SIG-M5 (cell line): ENCODE measurements at regions not wholly inside any gene's neighbourhood (a gene's known extent, or its start where the extent isn't known, plus 50 kb on each side); places are given as distances from the start of the nearest gene placed in this dataset.
"Not testable (repeated sequence)": the region's sequence is repeated elsewhere in the genome, so short reads cannot be mapped to it uniquely, and the experiment has no call there.

ENCODE experiments used
- DNase-seq: peaks from one replicate; lab custom pipeline; 2025; lab: John Stamatoyannopoulos, UW

DNA sequence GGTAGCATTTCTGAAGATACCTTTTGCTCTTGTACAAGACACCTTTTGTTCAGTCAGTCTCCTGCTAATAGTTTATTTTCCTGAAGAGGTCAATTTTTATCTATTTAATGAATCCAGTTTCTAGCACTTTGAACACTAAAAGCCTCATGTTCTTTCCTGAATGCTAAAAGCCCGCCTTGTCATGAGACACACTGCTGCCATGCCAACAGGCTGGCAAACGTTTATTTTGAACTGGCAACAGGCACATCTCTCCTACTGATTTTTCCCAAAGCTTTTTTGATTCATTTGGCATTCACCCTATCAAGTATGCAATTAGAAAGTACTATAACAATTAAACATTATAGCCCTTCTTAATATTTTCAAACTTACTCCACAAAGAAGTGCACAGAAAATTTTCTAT, 421.2 kb upstream of the EYS start:
- DNase-seq, result no peak

- no peak for DNase-seq
These were observed 420.0 kb upstream of the EYS start for GRCh38 chr6:66127061-66127460.

DNA sequence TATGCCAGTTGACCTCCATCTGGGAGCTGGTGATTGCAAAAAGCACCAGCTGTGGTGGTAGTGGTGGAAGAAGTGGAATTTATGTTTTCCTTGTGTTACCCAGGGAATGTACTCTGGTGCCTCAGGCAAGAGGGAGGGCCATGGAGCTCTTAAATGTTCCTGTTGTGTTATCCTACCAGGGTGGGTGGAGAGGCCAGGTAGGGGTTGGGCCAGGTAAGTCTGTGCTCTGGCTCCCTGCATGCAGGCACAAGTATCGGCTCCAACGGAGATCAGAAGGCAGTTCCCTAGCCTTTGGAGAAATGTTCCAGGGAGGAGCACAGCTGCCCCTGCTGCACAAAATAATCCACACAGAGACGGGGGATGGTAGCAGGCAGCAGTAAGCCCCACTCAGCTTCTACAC, 419.3 kb upstream of the EYS start:
- DNase-seq, result no peak

DNA sequence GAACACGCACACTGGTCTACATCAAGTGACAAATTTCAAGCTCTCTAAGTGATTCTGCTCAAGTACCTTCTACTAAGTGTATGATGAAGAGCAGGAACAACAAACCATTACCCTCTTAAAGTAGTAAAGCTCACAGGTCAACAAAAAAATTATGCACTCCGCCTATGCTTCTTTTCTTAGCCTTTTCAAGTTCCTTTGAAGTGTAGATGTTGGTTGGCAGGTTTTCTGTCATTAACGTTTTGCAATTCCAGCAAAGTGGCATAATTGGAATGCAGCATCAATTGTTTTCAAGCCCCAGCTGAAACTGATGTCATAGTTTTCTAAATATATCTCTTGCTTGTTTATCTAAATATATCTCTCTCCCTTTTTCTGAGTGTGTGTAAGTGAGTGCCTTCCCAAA, 396.9 kb upstream of the EYS start:
- no peak for DNase-seq

DNA sequence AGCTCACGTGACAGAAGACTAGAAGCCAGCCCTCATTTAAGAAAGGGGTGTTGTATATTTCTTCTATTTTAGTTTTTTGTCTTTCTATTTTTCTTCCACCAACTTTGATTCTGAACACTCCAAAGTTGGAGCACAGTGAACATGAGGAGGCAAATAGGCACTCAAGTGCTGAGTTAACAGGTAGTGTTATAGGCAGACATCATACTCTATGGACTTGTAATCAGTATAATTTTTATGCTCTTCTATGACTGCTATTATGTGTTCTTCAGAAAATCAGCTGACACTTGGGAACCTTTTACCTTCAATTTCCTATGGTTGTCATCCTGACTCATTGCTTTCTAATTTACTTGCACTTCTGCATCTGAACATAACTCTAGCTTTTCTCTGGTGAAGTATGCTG, 396.3 kb upstream of the EYS start:
- no peak for DNase-seq

DNA sequence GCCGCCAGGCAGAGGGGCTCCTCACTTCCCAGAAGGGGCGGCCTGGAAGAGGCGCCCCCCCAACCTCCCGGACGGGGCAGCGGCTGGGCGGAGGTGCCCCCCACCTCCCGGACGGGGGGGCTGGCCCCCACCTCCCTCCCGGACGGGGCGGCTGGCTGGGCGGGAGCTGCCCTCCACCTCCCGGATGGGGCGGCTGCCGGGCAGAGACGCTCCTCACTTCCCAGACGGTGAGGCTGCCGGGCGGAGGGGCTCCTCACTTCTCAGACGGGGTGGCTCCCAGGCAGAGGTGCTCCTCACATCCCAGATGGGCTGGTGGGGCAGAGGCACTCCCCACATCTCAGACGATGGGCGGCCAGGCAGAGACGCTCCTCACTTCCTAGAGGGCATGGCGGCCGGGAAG, 389.7 kb upstream of the EYS start:
- no peak for DNase-seq

- DNase-seq, result no peak
These were observed 387.6 kb upstream of the EYS start for GRCh38 chr6:66094615-66095014.

DNA sequence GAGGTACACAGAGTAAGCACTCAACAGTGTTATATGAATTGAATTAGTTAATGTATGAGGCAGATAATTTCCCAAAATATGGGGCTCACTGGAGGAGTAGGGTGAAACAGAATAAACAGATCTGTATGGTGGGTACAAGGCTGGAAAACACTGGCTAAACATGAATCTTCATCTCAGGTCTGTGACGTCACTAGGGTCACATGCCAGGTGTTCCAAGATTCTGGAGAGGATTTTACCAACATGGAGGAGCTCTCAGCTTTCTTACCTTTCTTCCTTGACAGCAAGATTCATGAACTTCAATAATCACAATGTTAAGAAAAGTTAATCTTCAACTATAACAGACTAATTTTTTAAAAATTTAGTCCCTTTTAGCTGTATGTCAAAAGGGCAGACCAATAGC, 385.3 kb upstream of the EYS start:
- not testable (repeated sequence) for DNase-seq

- no peak for DNase-seq
These were observed 379.5 kb upstream of the EYS start for GRCh38 chr6:66086532-66086931.

GRCh38 chr6:66082914-66083313, 375.9 kb upstream of the EYS start:
- no peak for DNase-seq

- DNase-seq, result no peak
These were observed 361.9 kb upstream of the EYS start for GRCh38 chr6:66068907-66069306.

- no peak for DNase-seq
These were observed 361.0 kb upstream of the EYS start for GRCh38 chr6:66068033-66068432.

DNA sequence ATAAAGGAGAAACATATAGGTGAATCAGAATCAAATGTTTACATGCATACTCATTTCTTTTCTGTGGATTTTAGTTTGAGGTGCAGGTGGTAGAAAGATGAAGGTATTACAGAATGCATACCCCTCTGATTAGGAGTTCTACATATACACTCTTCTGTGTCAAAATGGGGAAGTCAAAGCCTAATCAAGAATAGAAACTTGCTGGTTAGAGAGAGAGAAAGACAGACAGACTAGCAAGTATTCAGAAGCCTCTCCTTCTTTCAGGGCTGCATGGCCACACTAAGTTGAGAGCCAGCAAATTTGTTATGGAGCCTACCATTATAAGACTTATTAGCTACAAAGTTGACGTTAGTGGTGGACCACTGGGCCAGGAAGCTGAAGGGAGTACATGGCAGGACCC, 358.3 kb upstream of the EYS start:
- no peak for DNase-seq

- no peak for DNase-seq
These were observed 350.0 kb upstream of the EYS start for GRCh38 chr6:66057034-66057433.

DNA sequence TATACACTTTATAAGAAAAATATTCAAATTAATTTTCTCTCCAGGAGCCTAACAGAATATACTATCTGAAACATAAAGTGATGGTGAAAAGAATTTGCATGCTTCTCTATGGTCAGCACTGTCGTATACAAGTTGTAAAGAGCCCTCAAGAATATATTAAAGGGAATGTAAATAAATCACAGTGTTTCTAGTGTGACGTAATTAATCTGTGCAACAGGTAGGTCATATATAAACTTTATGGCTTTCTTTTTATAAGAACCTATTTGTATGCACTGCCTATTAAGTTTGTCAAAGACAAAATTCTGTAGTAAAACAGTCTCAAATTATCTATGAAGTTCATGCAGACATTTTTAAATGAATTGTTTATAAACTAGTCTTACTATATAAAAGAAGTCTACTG, 347.9 kb upstream of the EYS start:
- DNase-seq, result no peak

- DNase-seq, result no peak
These were observed 344.8 kb upstream of the EYS start for GRCh38 chr6:66051812-66052211.

DNA sequence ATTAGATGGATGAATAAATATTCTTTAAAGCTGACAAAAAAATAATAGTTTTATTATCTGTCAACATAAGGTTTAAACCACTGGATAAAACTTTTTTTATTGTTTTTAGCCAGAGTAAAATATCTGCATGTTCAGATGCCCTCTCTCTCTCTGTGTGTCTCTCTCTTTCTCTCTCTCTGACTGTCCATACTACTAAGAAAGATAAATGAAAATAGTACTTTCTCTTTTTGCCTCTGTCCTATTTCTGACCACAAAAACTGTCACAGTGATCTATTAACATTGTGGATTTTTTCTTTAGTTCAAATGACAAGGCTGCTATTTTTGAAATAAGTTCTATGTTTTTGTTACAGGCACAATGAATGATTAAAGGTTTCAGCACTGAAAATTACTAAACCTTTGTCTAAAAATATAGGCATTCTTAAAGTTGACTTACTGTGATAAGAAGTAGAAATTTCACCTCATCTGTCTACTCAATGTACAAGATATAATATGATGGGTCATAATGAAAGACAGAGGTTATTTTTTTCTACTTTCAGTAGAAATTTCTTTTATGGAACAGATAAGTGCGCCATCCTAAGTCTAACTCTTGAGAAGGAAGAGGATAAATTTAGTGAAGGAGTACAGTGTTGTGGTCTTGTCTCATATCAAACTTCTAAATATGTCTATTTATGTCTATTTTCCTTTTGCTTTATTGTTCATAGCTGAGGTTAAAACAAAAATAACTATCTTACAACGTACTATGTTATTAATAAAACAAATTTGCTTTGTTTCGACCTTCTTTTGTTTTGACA, 341.9 kb upstream of the EYS start:
- no peak for DNase-seq

- DNase-seq, result no peak
These were observed 325.6 kb upstream of the EYS start for GRCh38 chr6:66032626-66033025.

DNA sequence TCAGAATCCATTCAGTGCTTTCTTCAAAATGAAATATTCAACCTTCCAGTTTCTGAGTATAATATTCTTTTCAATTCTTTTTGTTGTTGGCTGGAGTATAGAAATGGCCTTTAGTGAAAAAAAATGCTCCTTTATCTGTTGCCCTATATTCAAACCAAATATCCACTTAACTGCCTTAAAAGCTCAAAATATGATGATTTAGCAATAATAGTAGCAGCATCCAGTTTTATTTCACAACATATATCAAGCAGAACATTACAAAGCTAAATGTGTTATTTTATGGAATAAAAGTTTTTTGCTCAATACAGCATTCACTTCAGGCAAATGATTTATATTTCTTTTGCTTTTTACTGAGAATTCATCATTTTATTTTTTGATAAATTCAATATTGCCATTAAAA, 322.4 kb upstream of the EYS start:
- DNase-seq, result no peak

GRCh38 chr6:65999288-65999791, 292.3 kb upstream of the EYS start:
- no peak for DNase-seq

DNA sequence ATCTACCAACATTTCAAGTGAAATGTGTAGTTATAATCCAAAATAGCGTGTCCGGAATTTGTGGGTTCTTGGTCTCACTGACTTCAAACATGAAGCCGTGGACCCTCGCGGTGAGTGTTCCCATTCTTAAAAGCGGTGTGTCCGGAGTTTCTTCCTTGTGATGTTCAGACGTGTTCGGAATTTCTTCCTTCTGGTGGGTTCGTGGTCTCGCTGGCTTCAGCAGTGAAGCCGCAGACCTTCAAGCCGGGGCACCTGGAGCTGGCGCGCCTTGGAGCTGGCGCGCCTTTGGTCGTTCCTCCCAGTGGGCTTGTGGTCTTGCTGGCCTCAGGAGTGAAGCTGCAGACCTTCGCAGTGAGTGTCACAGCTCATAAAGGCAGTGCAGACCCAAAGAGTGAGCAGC, 291.5 kb upstream of the EYS start:
- DNase-seq, result no peak

GRCh38 chr6:65997539-65997938, 290.5 kb upstream of the EYS start:
- no peak for DNase-seq

GRCh38 chr6:65996096-65996495, 289.1 kb upstream of the EYS start:
- no peak for DNase-seq

GRCh38 chr6:65989676-65990075, 282.6 kb upstream of the EYS start:
- no peak for DNase-seq
